ENCODE measurements at regions not wholly inside any gene's neighbourhood (a gene's known extent, or its start where the extent isn't known, plus 50 kb on each side); places are given as distances from the start of the nearest gene placed in this dataset.

GRCh38 chr11:128311742-128312719, 275.3 kb downstream of the ETS1 start:
- ATAC-seq (ENCODE audit: low read depth), result peak; percentile 71
- H3K4me3 ChIP-seq (ENCODE audit: control extremely low read depth in 1 of 5, extremely low read depth in 1 of 5, insufficient read depth in 1 of 5, low read depth in 2 of 5, low read length in 4 of 5), result no peak overlapping the region
- no peak overlapping the region for H3K27ac ChIP-seq (ENCODE audit: low read length in 2 of 2)
- H3K36me3 ChIP-seq (replicated peaks in 1 of 2; ENCODE audit: control extremely low read depth in 1 of 2, control insufficient read depth in 1 of 2, extremely low read depth in 1 of 2, insufficient read depth in 2 of 2, low read length in 1 of 2), result no peaks in the 10 kb centered on the region
- H3K4me1 Mint-ChIP-seq, result peaks cover 27% of the 10 kb centered on the region
- H4K20me1 ChIP-seq (ENCODE audit: control insufficient read depth, insufficient read depth, low read length, poor library complexity, severe bottlenecking), result no peaks in the 10 kb centered on the region
- peak; percentile 23 for DNase-seq
- H3K79me2 ChIP-seq (ENCODE audit: control insufficient read depth, insufficient read depth, low read length), result no peaks in the 10 kb centered on the region
- peak overlapping the region; percentile 63 for H3K27ac Mint-ChIP-seq
- H3K4me1 ChIP-seq (ENCODE audit: control insufficient read depth in 2 of 2, insufficient read depth in 2 of 2, low read length in 2 of 2), result peaks cover 8 to 10% of the 10 kb centered on the region in 2 donors
- no peak overlapping the region for H3K9ac ChIP-seq (ENCODE audit: low read length)
- peaks cover 4 to 20% (median 12%) of the 10 kb centered on the region in 3 donors for H3K9me3 ChIP-seq (ENCODE audit: control extremely low read depth in 1 of 3, control insufficient read depth in 2 of 3, insufficient read depth in 1 of 3, low read length in 2 of 3)
- H3K4me3 Mint-ChIP-seq, result no peak overlapping the region
- H3K27me3 Mint-ChIP-seq, result no peaks in the 10 kb centered on the region
- no peak overlapping the region for H3K4me2 ChIP-seq (replicated peaks; ENCODE audit: low read depth, low read length, poor library complexity, severe bottlenecking)
- H3K9me3 Mint-ChIP-seq (ENCODE audit: insufficient read depth), result peaks cover 3% of the 10 kb centered on the region
- no CpG with 5 or more reads among the region's 3 CpGs for WGBS (ENCODE audit: insufficient coverage)
- ChIA-PET POLR2A (interaction anchor here (1.0 kb wide), 1 partner anchor 21 kb away, joined by 3 read pairs; no protein-coding TSS in a partner anchor), CTCF (no interaction called here)
- peak overlapping the region; percentile 17 for H2AFZ ChIP-seq (ENCODE audit: insufficient read depth, low read depth, low read length, poor library complexity, severe bottlenecking)
- H3K27me3 ChIP-seq (replicated peaks in 1 of 4; ENCODE audit: control extremely low read depth in 1 of 4, control insufficient read depth in 3 of 4, insufficient read depth in 4 of 4, low read length in 3 of 4), result no peaks in the 10 kb centered on the region
- intact Hi-C loops (cut with micrococcal nuclease), result no loop called here
- TF ChIP-seq EZH2 (IDR thresholded peaks at IDR 0.05; ENCODE audit: borderline replicate concordance, insufficient read depth, low read depth, low read length, poor library complexity, severe bottlenecking), result no peak
- TF ChIP-seq, protein P1, sequence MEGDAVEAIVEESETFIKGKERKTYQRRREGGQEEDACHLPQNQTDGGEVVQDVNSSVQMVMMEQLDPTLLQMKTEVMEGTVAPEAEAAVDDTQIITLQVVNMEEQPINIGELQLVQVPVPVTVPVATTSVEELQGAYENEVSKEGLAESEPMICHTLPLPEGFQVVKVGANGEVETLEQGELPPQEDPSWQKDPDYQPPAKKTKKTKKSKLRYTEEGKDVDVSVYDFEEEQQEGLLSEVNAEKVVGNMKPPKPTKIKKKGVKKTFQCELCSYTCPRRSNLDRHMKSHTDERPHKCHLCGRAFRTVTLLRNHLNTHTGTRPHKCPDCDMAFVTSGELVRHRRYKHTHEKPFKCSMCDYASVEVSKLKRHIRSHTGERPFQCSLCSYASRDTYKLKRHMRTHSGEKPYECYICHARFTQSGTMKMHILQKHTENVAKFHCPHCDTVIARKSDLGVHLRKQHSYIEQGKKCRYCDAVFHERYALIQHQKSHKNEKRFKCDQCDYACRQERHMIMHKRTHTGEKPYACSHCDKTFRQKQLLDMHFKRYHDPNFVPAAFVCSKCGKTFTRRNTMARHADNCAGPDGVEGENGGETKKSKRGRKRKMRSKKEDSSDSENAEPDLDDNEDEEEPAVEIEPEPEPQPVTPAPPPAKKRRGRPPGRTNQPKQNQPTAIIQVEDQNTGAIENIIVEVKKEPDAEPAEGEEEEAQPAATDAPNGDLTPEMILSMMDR (IDR thresholded peaks at IDR 0.05), result no peak

All from B cell (primary cell).